B cell (primary cell): ENCODE measurements at regions not wholly inside any gene's neighbourhood (a gene's known extent, or its start where the extent isn't known, plus 50 kb on each side); places are given as distances from the start of the nearest gene placed in this dataset.

ENCODE experiments used
- CTCF ChIP-seq: fragments of 200-600 bp; IDR thresholded peaks from one replicate; pipeline ENCODE4 v1.8.0; 2022; ENCODE audit warnings: antibody characterized with exemption, mild to moderate bottlenecking
- EZH2 ChIP-seq: IDR thresholded peaks from 2 replicates; pipeline ENCODE4 v1.6.1; 2012; ENCODE audit warnings: borderline replicate concordance, low read depth, mild to moderate bottlenecking, moderate library complexity, low read length; ENCODE audit not compliant: insufficient read depth, poor library complexity, severe bottlenecking

GRCh38 chr2:228658998-228659397 is 477.5 kb upstream of the SPHKAP start:
- no peak for TF ChIP-seq CTCF
- no peak for TF ChIP-seq EZH2
